ENCODE measurements at regions not wholly inside any gene's neighbourhood (a gene's known extent, or its start where the extent isn't known, plus 50 kb on each side); places are given as distances from the start of the nearest gene placed in this dataset.

- no peak for TF ChIP-seq CTCF (IDR thresholded peaks at IDR 0.05)
- TF ChIP-seq EZH2 (IDR thresholded peaks at IDR 0.05; ENCODE audit: borderline replicate concordance, insufficient read depth, low read depth, low read length, poor library complexity, severe bottlenecking) = no peak
Observed at GRCh38 chr1:220943319-220943996, 64.2 kb downstream of the HLX start.

All from B cell (primary cell).